ENCODE measurements at regions not wholly inside any gene's neighbourhood (a gene's known extent, or its start where the extent isn't known, plus 50 kb on each side); places are given as distances from the start of the nearest gene placed in this dataset.

GRCh38 chr6:113776998-113777397 lies 80.1 kb upstream of the MARCKS start:
- Histone ChIP-seq H3F3A (replicated peaks; ENCODE audit: low read depth) (no peaks in the 10 kb centered on the region), H2AFZ (no peak overlapping the region), H4K20me1 (replicated peaks; ENCODE audit: insufficient read depth) (no peaks in the 10 kb centered on the region), H3K27ac (ENCODE audit: low read depth) (no peak overlapping the region), H3K79me2 (replicated peaks; ENCODE audit: insufficient read depth) (no peaks in the 10 kb centered on the region), H3K4me2 (no peak overlapping the region), H3K4me3 (no peak overlapping the region), H3K27me3 (ENCODE audit: insufficient read depth) (peaks cover 83% of the 10 kb centered on the region), H3K9me2 (ENCODE audit: insufficient read depth) (no peaks in the 10 kb centered on the region), H3K4me1 (ENCODE audit: insufficient read depth) (0 out of 2 replicates have a peak, but pooled peaks cover 4% of the 10 kb centered on the region), H3K36me3 (ENCODE audit: insufficient read depth) (no peaks in the 10 kb centered on the region)
- DNase-seq (ENCODE audit: low spot score) (peak; percentile 91), ATAC-seq (peak; percentile 89)
- Mint-ChIP-seq H3K4me1 (peaks cover 19% of the 10 kb centered on the region), H3K36me3 (ENCODE audit: low read depth) (no peaks in the 10 kb centered on the region), H3K27ac (no peak overlapping the region), H3K27me3 (ENCODE audit: insufficient read depth, low read depth, poor library complexity) (peaks cover 46% of the 10 kb centered on the region), H3K9me3 (no peaks in the 10 kb centered on the region), H3K4me3 (0 out of 3 replicates have a peak overlapping the region, but pooled peaks have one; percentile 6)
- TF ChIP-seq NANOG (IDR thresholded peaks at IDR 0.05; ENCODE audit: borderline replicate concordance) (peak; percentile 100), ETS1 (IDR thresholded peaks at IDR 0.05) (no peak), REST (IDR thresholded peaks at IDR 0.05; ENCODE audit: unreplicated experiment) (no peak), CREB1 (CRISPR knock-in tag; IDR thresholded peaks at IDR 0.05; ENCODE audit: low read depth) (peak; percentile 88), ZNF114 (CRISPR knock-in tag; IDR thresholded peaks at IDR 0.05) (no peak)
- TF ChIP-seq, protein P1, sequence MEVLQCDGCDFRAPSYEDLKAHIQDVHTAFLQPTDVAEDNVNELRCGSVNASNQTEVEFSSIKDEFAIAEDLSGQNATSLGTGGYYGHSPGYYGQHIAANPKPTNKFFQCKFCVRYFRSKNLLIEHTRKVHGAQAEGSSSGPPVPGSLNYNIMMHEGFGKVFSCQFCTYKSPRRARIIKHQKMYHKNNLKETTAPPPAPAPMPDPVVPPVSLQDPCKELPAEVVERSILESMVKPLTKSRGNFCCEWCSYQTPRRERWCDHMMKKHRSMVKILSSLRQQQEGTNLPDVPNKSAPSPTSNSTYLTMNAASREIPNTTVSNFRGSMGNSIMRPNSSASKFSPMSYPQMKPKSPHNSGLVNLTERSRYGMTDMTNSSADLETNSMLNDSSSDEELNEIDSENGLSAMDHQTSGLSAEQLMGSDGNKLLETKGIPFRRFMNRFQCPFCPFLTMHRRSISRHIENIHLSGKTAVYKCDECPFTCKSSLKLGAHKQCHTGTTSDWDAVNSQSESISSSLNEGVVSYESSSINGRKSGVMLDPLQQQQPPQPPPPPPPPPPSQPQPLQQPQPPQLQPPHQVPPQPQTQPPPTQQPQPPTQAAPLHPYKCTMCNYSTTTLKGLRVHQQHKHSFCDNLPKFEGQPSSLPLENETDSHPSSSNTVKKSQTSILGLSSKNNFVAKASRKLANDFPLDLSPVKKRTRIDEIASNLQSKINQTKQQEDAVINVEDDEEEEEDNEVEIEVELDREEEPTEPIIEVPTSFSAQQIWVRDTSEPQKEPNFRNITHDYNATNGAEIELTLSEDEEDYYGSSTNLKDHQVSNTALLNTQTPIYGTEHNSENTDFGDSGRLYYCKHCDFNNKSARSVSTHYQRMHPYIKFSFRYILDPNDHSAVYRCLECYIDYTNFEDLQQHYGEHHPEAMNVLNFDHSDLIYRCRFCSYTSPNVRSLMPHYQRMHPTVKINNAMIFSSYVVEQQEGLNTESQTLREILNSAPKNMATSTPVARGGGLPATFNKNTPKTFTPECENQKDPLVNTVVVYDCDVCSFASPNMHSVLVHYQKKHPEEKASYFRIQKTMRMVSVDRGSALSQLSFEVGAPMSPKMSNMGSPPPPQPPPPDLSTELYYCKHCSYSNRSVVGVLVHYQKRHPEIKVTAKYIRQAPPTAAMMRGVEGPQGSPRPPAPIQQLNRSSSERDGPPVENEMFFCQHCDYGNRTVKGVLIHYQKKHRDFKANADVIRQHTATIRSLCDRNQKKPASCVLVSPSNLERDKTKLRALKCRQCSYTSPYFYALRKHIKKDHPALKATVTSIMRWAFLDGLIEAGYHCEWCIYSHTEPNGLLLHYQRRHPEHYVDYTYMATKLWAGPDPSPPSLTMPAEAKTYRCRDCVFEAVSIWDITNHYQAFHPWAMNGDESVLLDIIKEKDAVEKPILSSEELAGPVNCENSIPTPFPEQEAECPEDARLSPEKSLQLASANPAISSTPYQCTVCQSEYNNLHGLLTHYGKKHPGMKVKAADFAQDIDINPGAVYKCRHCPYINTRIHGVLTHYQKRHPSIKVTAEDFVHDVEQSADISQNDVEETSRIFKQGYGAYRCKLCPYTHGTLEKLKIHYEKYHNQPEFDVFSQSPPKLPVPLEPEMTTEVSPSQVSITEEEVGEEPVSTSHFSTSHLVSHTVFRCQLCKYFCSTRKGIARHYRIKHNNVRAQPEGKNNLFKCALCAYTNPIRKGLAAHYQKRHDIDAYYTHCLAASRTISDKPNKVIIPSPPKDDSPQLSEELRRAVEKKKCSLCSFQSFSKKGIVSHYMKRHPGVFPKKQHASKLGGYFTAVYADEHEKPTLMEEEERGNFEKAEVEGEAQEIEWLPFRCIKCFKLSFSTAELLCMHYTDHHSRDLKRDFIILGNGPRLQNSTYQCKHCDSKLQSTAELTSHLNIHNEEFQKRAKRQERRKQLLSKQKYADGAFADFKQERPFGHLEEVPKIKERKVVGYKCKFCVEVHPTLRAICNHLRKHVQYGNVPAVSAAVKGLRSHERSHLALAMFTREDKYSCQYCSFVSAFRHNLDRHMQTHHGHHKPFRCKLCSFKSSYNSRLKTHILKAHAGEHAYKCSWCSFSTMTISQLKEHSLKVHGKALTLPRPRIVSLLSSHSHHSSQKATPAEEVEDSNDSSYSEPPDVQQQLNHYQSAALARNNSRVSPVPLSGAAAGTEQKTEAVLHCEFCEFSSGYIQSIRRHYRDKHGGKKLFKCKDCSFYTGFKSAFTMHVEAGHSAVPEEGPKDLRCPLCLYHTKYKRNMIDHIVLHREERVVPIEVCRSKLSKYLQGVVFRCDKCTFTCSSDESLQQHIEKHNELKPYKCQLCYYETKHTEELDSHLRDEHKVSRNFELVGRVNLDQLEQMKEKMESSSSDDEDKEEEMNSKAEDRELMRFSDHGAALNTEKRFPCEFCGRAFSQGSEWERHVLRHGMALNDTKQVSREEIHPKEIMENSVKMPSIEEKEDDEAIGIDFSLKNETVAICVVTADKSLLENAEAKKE (CRISPR knock-in tag; IDR thresholded peaks at IDR 0.05), result no peak
